PC-9 (cell line): ENCODE measurements at regions not wholly inside any gene's neighbourhood (a gene's known extent, or its start where the extent isn't known, plus 50 kb on each side); places are given as distances from the start of the nearest gene placed in this dataset.

Experiments used
- BruUV-seq: library from RNA; stranded (reverse); fragments of 400-500 nt; replicated peaks from 2 replicates; lab custom pipeline; 2021; lab: Mats Ljungman, UMichigan
- CTCF ChIA-PET: fragments of 300-600 bp; sonication (Branson Sonifier 250); formaldehyde crosslinking; loops from one replicate; lab custom pipeline; 2022; ENCODE audit warnings: antibody characterized with exemption; lab: Charles Lee
- POLR2A ChIA-PET: fragments of 300-600 bp; sonication (Branson Sonifier 250); formaldehyde crosslinking; loops from one replicate; lab custom pipeline; 2022; ENCODE audit warnings: antibody characterized with exemption; ENCODE audit not compliant: unreplicated experiment; lab: Charles Lee
- DNase-seq, 2 experiments: peaks; one replicate each; pipeline versions ENCODE4 v3.0.0 to v3.0.0-alpha.2; 2015 to 2022; ENCODE audit warnings: mixed read lengths in 1 of 2
- H2AFZ ChIP-seq: fragments of 200-600 bp; sonication (generic); 2 replicates; pipeline ENCODE4 v1.8.1; 2017; ENCODE audit warnings: antibody characterized with exemption
- H3F3A ChIP-seq: fragments of 200-600 bp; sonication (generic); 2 replicates; pipeline ENCODE4 v1.8.1; 2017; ENCODE audit warnings: antibody characterized with exemption, mild to moderate bottlenecking, low read depth; ENCODE audit not compliant: insufficient read depth
- H3K27ac ChIP-seq: fragments of 200-600 bp; sonication (generic); 2 replicates; pipeline ENCODE4 v1.6.1; 2016; ENCODE audit warnings: mixed run types
- H3K27me3 ChIP-seq: fragments of 200-600 bp; sonication (generic); 2 replicates; pipeline ENCODE4 v1.6.1; 2016; ENCODE audit warnings: low read depth, mixed run types; ENCODE audit not compliant: insufficient read depth
- H3K36me3 ChIP-seq: fragments of 200-600 bp; sonication (generic); 2 replicates; pipeline ENCODE4 v1.6.1; 2016; ENCODE audit warnings: low read depth, mixed run types
- H3K4me1 ChIP-seq: fragments of 200-600 bp; sonication (generic); replicated peaks from 2 replicates; pipeline ENCODE4 v1.6.1; 2016; ENCODE audit warnings: mixed run types; ENCODE audit not compliant: insufficient read depth
- H3K4me2 ChIP-seq: fragments of 200-600 bp; sonication (generic); 2 replicates; pipeline ENCODE4 v1.6.1; 2017; ENCODE audit warnings: mixed run types
- H3K4me3 ChIP-seq: fragments of 200-600 bp; sonication (generic); 2 replicates; pipeline ENCODE4 v1.6.1; 2016; ENCODE audit warnings: mixed run types
- H3K79me2 ChIP-seq: fragments of 200-600 bp; sonication (generic); 2 replicates; pipeline ENCODE4 v1.6.1; 2017; ENCODE audit warnings: low read depth, mixed run types
- H3K9me2 ChIP-seq: fragments of 200-600 bp; sonication (generic); 2 replicates; pipeline ENCODE4 v1.8.1; 2017; ENCODE audit warnings: mild to moderate bottlenecking; ENCODE audit not compliant: insufficient read depth
- H3K9me3 ChIP-seq: fragments of 200-600 bp; sonication (generic); 2 replicates; pipeline ENCODE4 v1.8.1; 2016; ENCODE audit warnings: low read depth; ENCODE audit not compliant: insufficient read depth
- H4K20me1 ChIP-seq: fragments of 200-600 bp; sonication (generic); 2 replicates; pipeline ENCODE4 v1.8.1; 2017; ENCODE audit not compliant: insufficient read depth
- CTCF ChIP-seq: fragments of 200-600 bp; sonication (generic); conservative IDR thresholded peaks from 2 replicates; pipeline ENCODE4 v1.6.1; 2017; ENCODE audit warnings: mixed run types, antibody characterized with exemption, mild to moderate bottlenecking, moderate library complexity
- EZH2 ChIP-seq: fragments of 200-600 bp; sonication (generic); IDR thresholded peaks from 2 replicates; pipeline ENCODE4 v1.8.0; 2017; ENCODE audit warnings: antibody characterized with exemption, low read depth
- intact Hi-C: fragments of 100-400 bp; cut with micrococcal nuclease; formaldehyde crosslinking; loops from one replicate; pipeline ENCODE4 v1.10.0; 2022; ENCODE audit not compliant: unreplicated experiment

DNA sequence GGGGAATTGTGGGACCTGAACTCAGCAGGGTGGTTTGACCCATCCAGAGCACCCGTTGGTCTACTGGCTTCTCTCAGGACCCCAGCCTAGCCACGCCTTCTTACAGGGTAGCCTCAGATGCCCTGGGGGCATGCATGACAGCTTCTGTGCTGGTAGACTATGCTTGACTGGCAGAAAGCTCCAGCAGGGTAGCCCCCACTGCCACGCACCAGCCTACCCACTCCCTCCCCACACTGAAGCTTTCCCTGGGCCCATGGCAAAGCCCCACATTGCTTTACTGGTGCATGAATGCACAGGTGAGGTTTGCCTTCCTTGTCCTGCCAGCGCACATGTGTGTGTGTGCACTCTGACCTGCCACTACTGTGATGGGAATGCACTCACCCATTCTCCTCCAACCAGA lies 772.2 kb downstream of the LRFN5 start:
- H3K9me3 ChIP-seq, result no peaks in the 10 kb centered on the region
- H3K4me1 ChIP-seq, result no peaks in the 10 kb centered on the region
- DNase-seq, result no peak
- H3K79me2 ChIP-seq, result no peaks in the 10 kb centered on the region
- intact Hi-C loops, result no loop called here
- no peaks in the 10 kb centered on the region for H4K20me1 ChIP-seq
- CTCF ChIA-PET, result no interaction called here
- no peaks in the 10 kb centered on the region for H3F3A ChIP-seq
- no peaks in the 10 kb centered on the region for H3K36me3 ChIP-seq
- H3K4me2 ChIP-seq, result no peak overlapping the region
- H3K27ac ChIP-seq, result no peak overlapping the region
- H2AFZ ChIP-seq, result no peak overlapping the region
- TF ChIP-seq CTCF, result no peak
- no peak for TF ChIP-seq EZH2
- H3K9me2 ChIP-seq, result no peaks in the 10 kb centered on the region
- no peaks in the 10 kb centered on the region for H3K27me3 ChIP-seq
- no TSS peak for BruUV-seq
- H3K4me3 ChIP-seq, result no peak overlapping the region
- POLR2A ChIA-PET, result interaction anchor here (0.7 kb wide), 1 partner anchor 29 kb away, joined by 5 read pairs; no protein-coding TSS in a partner anchor

DNA sequence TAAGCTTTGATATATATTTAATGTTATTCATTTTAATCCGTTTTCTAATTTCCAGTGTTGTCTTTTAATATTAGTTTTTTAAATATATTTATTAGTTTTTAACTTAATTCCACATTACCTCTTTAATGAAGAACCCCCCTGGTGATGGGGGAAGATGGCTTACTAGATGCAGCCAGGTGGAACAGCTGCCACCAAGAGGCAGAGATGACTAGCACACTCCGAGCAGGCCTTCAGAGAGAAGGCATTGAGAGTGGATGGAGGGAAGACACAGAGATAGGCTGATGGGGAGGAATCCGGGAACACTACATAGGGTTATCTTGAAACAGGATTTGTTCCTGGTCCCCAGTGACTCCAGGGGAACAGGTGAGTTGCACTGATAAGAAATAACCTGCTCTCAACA lies 771.6 kb downstream of the LRFN5 start:
- H3K9me2 ChIP-seq, result no peaks in the 10 kb centered on the region
- ChIA-PET CTCF (no interaction called here), POLR2A (interaction anchor here (0.7 kb wide), 1 partner anchor 29 kb away, joined by 5 read pairs; no protein-coding TSS in a partner anchor)
- no peak overlapping the region for H3K27ac ChIP-seq
- H3F3A ChIP-seq, result no peaks in the 10 kb centered on the region
- no peak for TF ChIP-seq EZH2
- no peak for TF ChIP-seq CTCF
- no peaks in the 10 kb centered on the region for H3K36me3 ChIP-seq
- H2AFZ ChIP-seq, result no peak overlapping the region
- DNase-seq, result no peak
- intact Hi-C loops, result no loop called here
- H3K9me3 ChIP-seq, result no peaks in the 10 kb centered on the region
- no peaks in the 10 kb centered on the region for H3K27me3 ChIP-seq
- H3K4me1 ChIP-seq, result no peaks in the 10 kb centered on the region
- H4K20me1 ChIP-seq, result no peaks in the 10 kb centered on the region
- no peaks in the 10 kb centered on the region for H3K79me2 ChIP-seq
- H3K4me2 ChIP-seq, result no peak overlapping the region
- BruUV-seq, result no TSS peak
- no peak overlapping the region for H3K4me3 ChIP-seq

GRCh38 chr14:42374332-42374731 lies 767.7 kb downstream of the LRFN5 start:
- TF ChIP-seq EZH2, result no peak
- TF ChIP-seq CTCF, result no peak
- POLR2A ChIA-PET, result interaction anchor here (0.7 kb wide), 1 partner anchor 8 kb away, joined by 3 read pairs; no protein-coding TSS in a partner anchor
- H3K79me2 ChIP-seq, result no peaks in the 10 kb centered on the region
- intact Hi-C loops, result no loop called here
- H3K27me3 ChIP-seq, result no peaks in the 10 kb centered on the region
- no TSS peak for BruUV-seq
- no peak overlapping the region for H3K4me3 ChIP-seq
- no peaks in the 10 kb centered on the region for H3K4me1 ChIP-seq
- no peaks in the 10 kb centered on the region for H3F3A ChIP-seq
- H3K9me3 ChIP-seq, result no peaks in the 10 kb centered on the region
- no peaks in the 10 kb centered on the region for H4K20me1 ChIP-seq
- no peak for DNase-seq
- H3K27ac ChIP-seq, result no peak overlapping the region
- no peaks in the 10 kb centered on the region for H3K36me3 ChIP-seq
- H2AFZ ChIP-seq, result no peak overlapping the region
- H3K9me2 ChIP-seq, result no peaks in the 10 kb centered on the region
- CTCF ChIA-PET, result no interaction called here
- H3K4me2 ChIP-seq, result no peak overlapping the region
